HG02885 (cell line): ENCODE measurements at regions not wholly inside any gene's neighbourhood (a gene's known extent, or its start where the extent isn't known, plus 50 kb on each side); places are given as distances from the start of the nearest gene placed in this dataset.

Experiments used
- ATAC-seq: cut with Tn5 transposase; IDR thresholded peaks from one replicate; pipeline ENCODE4 v1.9.1; 2021; ENCODE audit warnings: mild to moderate bottlenecking; ENCODE audit not compliant: unreplicated experiment, poor library complexity

DNA sequence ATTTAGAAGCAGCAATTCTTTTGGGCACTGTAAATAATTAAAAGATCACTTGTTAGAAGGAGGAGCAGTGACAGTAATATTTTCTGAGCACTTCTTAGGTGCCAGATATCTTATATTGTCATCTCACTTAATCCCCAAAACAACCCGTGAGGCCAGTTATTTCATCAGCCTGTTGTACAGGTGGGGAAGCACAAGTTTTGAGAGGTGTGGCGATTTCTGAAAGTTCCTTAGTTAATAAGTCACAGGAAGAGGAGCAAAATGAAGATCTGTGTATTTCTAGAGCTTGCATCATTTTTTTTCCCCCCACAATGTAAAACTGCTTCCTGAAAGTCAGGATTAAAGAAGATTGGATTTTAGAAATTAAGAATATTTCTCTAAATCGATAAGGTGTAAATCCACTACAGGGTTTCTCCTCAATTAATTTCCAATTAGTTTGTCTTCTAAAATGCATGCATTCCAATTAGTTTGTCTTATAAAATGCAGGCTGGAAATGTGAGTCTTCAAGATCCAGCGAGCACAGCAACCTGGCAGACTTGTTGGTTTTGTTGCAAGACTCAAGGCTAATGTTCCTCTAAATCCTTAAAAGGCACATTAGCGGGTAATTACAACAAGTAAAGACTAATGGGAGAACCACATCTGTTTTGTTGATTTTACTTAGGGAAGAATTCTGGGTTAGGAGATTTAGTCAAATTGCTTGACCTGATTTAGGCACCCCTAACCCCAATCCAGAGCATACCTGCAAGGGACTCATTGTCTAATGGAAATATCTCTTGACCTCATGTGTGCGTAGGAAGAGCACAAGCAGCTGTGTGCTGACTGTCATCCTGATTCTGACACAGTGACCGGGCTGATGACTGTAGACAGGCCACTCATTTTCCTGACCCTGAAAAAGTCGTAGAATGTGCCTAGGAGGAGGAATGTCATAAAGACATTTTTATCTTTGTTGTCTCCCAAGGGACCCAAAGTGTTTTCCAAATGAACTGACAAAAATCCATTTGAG is 272.0 kb downstream of the BAMBI start:
- ATAC-seq = no peak

DNA sequence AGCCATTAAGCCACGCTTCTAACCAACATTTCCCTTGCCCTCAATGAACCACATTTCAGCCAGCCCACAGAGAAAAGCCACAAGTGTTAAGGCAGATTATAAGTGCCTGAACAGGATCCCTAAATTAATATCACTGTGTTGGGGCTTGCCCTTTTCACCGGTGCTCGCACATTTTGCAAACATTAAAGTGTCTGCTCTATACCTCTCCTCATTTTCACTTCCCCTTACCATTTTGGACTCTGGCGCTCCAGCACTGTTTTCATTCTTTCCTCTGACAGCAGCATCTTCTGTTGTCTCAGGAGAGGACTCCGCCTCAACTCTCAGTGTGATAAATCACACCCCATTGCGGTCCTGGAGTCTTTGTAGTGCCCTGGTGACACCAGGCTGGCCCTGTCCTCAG is 274.2 kb downstream of the BAMBI start:
- ATAC-seq = no peak

DNA sequence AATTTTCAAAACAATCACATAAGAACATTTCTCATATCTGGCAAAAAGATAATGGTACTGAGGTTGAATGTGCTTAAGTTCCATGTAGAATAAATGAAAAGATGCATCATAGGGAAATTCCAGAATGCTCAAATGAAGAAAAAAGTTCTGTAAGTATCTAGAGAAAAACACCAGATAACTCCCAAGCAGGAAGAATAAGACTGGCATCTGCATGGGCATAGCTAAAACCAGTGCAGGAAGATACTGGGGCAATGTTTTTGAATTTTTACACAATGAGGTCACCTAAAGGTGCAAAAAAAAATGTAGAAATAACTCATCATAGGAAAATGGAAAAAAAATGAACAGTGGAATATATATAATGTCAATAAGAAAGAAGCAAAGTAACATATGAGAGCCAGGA is 275.2 kb downstream of the BAMBI start:
- ATAC-seq = no peak

DNA sequence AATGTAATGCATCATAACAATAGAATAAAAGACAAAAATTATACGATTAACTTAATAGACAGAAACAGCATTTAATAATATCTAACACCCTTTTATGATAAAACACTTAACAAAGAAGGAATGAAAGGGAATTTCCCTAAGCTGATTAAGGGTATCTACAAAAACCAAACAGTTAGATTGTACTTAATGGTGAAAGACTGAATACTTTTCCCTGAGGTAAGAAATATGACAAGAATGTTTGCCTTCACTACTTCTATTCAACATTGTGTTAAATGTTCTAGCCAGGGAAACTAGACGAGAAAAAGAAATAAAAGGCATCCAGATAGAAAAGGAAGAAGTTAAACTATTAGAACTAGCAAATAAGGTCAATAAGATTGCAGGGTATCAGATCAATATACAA is 276.9 kb downstream of the BAMBI start:
- ATAC-seq = no peak

DNA sequence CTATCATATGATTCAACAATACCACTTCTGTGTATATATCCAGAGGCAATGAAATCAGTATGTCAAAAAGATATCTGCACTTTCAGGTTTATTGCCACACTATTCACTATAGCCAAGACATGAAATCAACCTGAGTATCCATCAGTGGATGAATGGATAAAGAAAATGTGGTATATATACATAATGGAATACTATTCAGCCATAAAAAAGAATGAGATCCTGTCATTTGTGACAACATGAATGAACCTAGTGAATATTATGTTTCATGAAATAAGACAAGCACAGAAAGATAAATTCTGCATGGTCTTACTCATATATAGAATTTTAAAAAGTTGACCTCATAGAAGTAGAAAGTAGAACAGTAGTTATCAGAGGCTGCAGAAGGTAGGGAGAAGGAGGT is 281.1 kb downstream of the BAMBI start:
- ATAC-seq = no peak

DNA sequence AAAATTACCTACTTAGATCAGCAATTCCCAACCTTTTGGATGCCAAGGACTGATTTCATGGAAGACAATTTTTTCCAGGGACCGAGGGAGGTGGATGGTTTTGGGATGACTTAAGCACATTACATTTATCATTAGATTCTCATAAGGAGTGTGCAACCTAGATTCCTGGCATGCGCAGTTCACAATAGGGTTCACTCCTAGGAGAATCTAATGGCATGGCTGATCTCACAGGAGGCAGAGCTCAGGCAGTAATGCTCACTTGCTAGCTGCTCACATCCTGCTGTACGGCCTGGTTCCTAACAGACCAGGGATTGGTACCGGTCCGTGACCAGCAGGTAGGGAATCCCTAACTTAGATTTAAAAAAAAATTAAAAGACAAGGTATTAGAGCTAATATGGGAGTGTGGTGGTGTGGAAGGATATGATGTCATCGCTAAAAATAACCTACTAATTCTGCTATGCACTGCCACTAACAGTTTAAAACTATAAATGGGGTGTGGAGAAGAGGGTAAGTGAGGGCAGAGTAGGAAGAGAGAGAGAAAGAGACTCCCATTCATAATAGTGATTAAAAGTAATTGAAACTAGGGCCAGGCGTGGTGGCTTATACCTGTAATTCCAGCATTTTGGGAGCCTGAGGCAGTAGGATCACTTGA is 282.7 kb downstream of the BAMBI start:
- no peak for ATAC-seq

DNA sequence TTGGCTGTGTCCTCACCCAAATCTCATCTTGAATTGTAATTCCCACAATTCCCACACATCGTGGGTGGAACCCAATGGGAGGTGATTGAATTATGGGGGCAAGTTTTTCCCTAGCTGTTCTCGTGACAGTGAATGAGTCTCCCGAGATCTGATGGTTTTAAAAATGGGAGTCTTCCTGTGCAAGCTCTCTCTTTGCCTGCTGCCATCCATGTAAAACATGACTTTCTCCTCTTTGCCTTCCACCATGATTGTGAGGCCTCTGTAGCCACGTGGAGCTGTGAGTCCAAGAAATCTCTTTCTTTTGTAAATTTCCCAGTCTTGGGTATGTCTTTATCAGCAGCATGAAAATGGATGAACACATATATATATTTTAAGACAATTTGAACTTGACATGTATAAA is 285.4 kb downstream of the BAMBI start:
- ATAC-seq = no peak

DNA sequence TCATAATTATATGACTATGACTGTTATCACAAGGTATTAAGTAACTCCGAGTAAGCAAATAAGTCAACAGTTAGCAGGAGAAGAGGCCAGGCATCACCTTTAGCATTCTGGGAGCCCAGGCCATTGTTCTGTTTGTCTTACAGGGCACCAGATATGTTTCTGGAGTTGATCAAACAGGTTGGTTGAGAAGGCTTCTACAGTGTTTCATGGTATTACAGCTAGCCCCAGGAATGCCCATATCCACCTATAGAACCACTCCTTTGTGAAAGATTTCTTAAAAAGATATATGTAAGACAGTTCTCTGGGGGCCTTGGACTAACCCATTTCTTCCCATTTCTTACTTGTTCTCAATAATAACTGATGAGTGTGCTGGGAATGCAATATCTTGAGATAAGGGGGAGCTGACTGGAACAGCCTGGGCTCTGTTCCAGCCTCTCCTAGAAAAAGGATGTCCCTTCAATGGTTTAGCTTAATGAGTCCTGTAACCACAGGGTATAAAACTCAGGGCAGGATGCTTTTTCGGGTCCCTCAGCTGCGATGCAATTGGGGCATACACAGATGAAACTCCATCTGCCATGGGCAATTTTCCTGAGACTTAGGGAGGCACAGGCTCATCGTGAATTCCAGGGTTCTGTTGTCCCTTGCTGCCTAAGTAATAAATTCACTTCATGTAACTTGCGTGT is 286.4 kb downstream of the BAMBI start:
- ATAC-seq = no peak

DNA sequence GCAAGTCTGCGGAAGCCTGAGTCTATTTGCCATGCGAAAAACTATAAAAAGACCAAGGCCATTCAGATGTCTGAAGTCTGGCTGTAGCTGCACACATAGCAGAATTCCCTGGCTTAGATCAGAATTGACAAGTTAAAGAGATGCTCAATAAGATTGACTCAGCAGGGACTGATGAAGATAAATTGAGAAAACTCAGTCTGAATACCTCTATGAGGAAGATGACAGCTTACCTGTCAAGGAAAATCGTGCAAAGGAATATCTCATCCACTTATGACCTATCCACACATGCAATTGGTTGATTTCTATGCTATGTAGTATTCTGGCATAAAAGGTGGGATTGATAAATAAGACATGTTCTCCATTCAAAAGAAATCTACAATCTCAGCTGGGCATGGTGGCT is 288.6 kb downstream of the BAMBI start:
- ATAC-seq = no peak

DNA sequence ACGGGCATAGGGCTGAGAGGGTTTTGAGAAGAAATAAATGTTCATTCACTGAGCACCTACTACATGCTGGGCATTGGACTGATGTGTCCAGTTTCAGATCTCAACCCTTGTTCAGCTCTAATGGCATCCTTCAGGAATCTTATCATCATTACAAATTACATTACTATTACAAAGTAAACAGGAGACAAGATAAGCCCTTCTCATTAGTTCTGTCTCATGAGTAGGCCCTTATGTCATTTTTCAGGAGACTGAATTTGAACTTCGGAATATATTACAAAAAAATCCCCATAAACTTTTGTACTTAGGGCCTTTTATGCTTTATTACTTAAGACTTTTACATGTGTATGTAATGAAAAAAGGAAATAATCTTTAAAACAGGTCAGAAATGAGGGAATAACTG is 289.7 kb downstream of the BAMBI start:
- ATAC-seq = no peak

DNA sequence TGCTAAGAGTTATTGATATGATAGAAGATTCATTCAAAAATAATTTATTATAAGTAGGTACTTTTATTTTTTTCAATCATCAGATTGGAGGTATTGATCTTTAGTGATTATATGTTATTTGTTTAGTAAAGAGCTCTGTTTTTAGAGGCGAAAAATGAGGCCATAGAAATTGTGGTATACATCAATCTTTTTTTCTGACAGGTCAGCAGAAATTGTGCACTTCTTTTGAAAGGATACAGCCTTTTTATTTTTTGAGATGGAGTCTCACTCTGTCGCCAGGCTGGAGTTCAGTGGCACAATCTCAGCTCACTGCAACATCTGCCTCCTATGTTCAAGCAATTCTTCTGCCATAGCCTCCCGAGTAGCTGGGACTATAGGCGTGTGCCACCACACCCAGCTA is 292.1 kb downstream of the BAMBI start:
- ATAC-seq = no peak

DNA sequence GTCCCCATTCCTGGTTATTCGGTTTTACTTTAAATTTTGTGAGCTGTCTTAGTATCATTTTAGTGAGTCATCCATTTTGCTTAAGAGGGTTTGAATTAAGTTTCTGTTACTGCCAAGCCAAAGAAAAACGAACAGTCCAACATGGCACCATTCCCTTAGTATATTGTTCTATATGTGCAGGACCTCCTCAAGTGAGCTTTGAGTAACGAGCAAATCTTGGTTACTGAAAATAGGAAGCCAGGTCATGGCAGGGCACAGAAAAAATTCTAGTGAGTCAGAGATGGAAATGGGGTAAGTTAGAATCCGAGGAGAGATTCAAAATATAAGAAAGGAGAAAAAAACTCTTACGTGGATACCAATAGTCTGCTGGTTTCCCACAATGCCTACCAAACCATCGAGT is 292.9 kb downstream of the BAMBI start:
- ATAC-seq = no peak

DNA sequence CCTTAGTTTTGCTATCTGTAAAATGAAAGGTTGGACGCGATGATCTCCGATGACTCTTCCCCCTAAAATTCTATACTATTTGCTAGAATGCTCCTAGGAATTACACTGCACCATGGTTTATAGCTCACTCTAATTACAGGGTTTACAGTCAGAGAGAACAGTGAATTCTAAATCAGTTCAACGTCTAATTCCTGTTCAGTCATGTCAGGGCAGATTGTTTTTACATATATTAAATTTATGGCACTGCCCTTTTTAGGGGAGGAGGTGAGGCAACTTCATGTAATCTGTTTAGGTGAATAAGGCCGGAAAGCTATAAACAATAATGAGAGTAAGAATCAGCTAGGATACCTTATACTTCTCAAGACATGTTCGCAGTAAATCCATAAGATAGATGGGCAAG is 293.9 kb downstream of the BAMBI start:
- ATAC-seq = no peak

DNA sequence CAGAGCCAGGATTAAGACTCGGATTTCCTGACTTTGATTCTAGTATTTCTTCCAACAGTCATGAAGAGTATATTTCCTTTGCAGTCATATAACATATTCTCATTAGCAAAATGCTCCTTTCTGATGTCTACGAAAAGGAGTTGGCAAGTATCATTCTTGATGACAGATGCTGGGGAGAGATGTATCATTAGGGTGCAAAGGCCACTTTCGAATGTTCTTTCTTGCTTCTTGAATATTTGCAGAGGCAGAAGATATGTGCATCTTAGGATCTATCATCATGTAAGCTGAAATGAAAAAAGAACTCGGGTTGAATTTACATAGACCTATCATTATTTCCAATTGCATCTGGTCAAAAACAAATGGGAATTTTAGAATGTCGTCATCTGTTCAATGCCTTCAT is 294.4 kb downstream of the BAMBI start:
- no peak for ATAC-seq

DNA sequence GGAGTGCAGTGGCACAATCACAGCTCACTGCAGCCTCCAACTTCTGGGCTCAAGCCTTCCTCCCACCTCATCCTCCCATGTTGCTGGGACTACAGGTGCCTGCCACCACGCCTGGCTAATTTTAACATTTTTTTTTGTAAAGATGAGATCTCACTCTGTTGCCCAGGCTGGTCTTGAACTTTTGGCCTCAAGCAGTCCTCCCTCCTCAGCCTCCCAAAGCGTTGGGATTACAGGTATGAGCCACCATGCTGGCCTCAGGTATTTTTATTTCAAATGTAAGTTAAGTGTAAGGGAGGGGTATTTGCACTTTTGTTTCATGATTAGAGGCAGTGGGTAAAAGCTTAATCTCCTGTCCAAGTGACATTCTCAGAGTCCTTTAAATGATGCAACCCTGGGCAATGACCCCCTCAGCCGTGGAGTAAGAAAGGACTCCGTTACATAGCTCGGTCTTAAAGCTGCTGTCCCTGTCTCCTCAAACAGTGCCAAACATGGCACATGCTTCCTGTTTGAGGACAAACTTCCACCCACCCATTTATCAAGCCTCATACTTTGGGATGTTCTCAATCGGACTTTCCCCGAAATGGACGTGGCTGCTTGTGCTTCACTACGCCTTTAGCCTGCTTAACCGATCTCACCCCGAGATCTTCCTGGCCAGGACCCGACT is 296.1 kb downstream of the BAMBI start:
- no peak for ATAC-seq

DNA sequence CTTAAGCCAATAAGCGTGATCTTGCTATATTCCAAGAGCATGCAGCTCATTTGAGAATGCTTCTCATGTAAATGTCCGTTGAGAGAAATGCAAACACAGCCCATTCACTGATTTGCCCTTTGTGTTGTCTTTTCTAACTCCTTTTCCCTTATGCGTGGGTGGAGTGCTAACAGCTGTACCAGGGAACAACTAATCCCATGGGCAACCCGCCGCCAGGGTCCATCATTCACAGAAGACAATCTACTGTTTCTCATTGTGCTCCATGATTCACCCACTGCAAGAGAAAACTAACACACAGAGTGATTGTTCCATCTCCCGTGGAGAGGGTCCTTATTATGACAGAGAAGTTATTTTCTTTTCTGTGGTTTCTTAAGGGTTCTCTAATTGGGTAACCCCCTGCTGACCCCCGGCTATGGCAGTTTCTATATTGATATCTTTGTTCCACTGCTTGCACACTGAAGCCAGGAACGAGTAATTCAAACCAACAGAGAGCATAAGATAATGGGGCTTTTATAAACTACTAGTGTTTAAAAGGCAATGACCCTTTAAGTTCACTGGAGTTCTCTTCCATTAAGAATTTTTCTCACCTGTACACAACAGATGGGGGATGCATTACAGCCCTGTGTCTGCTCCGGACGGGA is 298.7 kb downstream of the BAMBI start:
- no peak for ATAC-seq

DNA sequence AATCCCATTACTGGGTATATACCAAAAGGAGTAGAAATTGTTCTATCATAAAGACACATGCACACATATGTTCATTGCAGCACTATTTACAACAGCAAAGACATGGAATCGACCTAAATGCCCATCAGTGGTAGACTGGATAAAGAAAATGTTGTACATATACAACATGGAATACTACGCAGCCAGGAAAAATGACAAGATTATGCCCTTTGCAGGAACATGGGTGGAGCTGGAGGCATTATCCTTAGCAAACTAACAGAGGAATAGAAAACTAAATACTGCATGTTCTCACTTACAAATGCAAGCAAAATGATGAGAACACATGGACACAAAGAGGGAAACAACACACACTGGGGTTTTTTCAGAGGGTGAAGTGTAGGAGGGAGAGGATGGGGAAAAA is 300.2 kb downstream of the BAMBI start:
- no peak for ATAC-seq

DNA sequence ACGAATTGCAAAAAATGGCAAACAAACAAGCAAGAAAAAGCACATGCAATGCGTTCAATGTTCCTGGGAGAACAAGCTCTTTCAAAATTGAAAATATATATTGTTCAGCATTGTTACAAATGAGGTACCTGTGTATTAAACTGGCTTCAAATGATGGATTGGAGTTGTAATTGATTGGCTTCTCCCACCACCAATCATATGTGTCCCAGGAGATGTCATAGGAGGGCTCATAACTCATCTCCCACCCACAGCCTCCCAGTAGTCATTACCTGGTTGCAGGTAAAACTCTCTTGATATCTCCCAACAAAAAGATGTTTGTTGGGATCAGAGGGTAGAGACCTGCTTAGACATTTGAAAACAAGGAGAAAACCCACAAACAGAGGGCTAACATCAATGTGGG is 302.9 kb downstream of the BAMBI start:
- ATAC-seq = no peak

DNA sequence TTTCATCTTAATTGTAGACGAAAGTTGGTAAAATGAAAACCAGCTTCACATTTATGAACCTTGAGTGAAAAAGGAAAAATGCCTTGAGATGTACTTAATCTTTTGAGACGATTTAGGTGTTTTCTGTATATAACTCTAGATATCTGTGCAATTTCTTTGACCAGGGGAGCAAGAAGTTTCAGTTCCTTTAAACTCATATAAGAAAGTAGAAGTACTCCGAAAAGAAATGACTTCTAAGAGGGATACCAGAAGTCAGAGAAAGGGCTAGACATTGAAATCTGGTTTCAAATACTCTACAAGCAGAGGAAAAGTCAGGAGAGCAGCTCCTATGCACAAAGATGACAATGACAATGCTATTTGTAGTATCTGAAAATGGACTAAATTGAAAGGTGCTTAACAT is 303.7 kb downstream of the BAMBI start:
- peak; percentile 64 for ATAC-seq

DNA sequence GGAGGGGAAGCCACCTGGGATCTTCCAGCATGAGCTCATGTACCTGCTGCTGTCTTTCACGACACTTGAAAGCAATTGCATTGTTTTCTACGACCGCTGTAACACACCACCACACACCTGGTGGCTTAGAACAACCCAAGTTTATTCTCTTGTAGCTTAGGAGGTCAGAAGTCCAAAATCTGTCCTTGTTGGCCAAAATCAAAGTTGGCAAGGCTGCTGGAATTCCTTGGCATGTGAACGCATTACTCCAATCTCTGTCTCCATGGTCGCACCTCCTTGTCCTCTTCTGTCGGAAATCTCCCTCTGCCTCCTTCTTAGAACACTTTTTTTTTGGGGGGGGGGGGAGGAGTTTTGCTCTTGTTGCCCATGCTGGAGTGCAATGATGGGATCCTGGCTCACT is 305.7 kb downstream of the BAMBI start:
- ATAC-seq = no peak
